ENCODE measurements at regions not wholly inside any gene's neighbourhood (a gene's known extent, or its start where the extent isn't known, plus 50 kb on each side); places are given as distances from the start of the nearest gene placed in this dataset.
"Not testable (repeated sequence)": the region's sequence is repeated elsewhere in the genome, so short reads cannot be mapped to it uniquely, and the experiment has no call there.

GRCh38 chr13:90938848-90939247 lies 408.6 kb upstream of the MIR17HG start:
- in situ Hi-C loops (cut with HindIII; ENCODE audit: low sequenced_read_pairs): no loop called here
- DNase-seq (ENCODE audit: low read depth, low spot score): no peak
- no peak overlapping the region for H3K4me3 ChIP-seq (ENCODE audit: low read depth, low read length)
- TF ChIP-seq CTCF (IDR thresholded peaks at IDR 0.05; ENCODE audit: low read depth, low read length): no peak

GRCh38 chr13:90943946-90944345 lies 403.5 kb upstream of the MIR17HG start:
- DNase-seq (ENCODE audit: low read depth, low spot score): no peak
- TF ChIP-seq CTCF (IDR thresholded peaks at IDR 0.05; ENCODE audit: low read depth, low read length): no peak
- H3K4me3 ChIP-seq (ENCODE audit: low read depth, low read length): no peak overlapping the region
- in situ Hi-C loops (cut with HindIII; ENCODE audit: low sequenced_read_pairs): no loop called here

- in situ Hi-C loops (cut with HindIII; ENCODE audit: low sequenced_read_pairs); H3K4me3 ChIP-seq (ENCODE audit: low read depth, low read length); DNase-seq (ENCODE audit: low read depth, low spot score): not testable (repeated sequence)
These were observed 402.3 kb upstream of the MIR17HG start for GRCh38 chr13:90945146-90945545.

- H3K4me3 ChIP-seq (ENCODE audit: low read depth, low read length); in situ Hi-C loops (cut with HindIII; ENCODE audit: low sequenced_read_pairs); DNase-seq (ENCODE audit: low read depth, low spot score): not testable (repeated sequence)
These were observed 401.4 kb upstream of the MIR17HG start for GRCh38 chr13:90946125-90946524.

GRCh38 chr13:90947976-90948375 lies 399.5 kb upstream of the MIR17HG start:
- DNase-seq (ENCODE audit: low read depth, low spot score): no peak
- in situ Hi-C loops (cut with HindIII; ENCODE audit: low sequenced_read_pairs): no loop called here
- TF ChIP-seq CTCF (IDR thresholded peaks at IDR 0.05; ENCODE audit: low read depth, low read length): no peak
- H3K4me3 ChIP-seq (ENCODE audit: low read depth, low read length): no peak overlapping the region

GRCh38 chr13:90950160-90950559 lies 397.3 kb upstream of the MIR17HG start:
- TF ChIP-seq CTCF (IDR thresholded peaks at IDR 0.05; ENCODE audit: low read depth, low read length): no peak
- no peak for DNase-seq (ENCODE audit: low read depth, low spot score)
- no peak overlapping the region for H3K4me3 ChIP-seq (ENCODE audit: low read depth, low read length)
- in situ Hi-C loops (cut with HindIII; ENCODE audit: low sequenced_read_pairs): no loop called here

- in situ Hi-C loops (cut with HindIII; ENCODE audit: low sequenced_read_pairs): no loop called here
- DNase-seq (ENCODE audit: low read depth, low spot score): no peak
- no peak overlapping the region for H3K4me3 ChIP-seq (ENCODE audit: low read depth, low read length)
- TF ChIP-seq CTCF (IDR thresholded peaks at IDR 0.05; ENCODE audit: low read depth, low read length): no peak
These were observed 395.8 kb upstream of the MIR17HG start for GRCh38 chr13:90951663-90952062.

GRCh38 chr13:90952326-90952725 lies 395.2 kb upstream of the MIR17HG start:
- in situ Hi-C loops (cut with HindIII; ENCODE audit: low sequenced_read_pairs): no loop called here
- no peak overlapping the region for H3K4me3 ChIP-seq (ENCODE audit: low read depth, low read length)
- DNase-seq (ENCODE audit: low read depth, low spot score): no peak
- TF ChIP-seq CTCF (IDR thresholded peaks at IDR 0.05; ENCODE audit: low read depth, low read length): no peak

All from astrocyte of the spinal cord (primary cell).